ENCODE measurements at regions not wholly inside any gene's neighbourhood (a gene's known extent, or its start where the extent isn't known, plus 50 kb on each side); places are given as distances from the start of the nearest gene placed in this dataset.

- peaks cover 22% of the 10 kb centered on the region for H3K4me1 Mint-ChIP-seq
- H3K4me2 ChIP-seq (replicated peaks; ENCODE audit: extremely low read depth, low read length, poor library complexity, severe bottlenecking): no peak overlapping the region
- H3K27me3 ChIP-seq (ENCODE audit: control insufficient read depth in 2 of 2, insufficient read depth in 2 of 2, low read length in 2 of 2): no peaks in the 10 kb centered on the region
Observed at GRCh38 chr7:86928308-86928707, 131.1 kb downstream of the ELAPOR2 start.

GRCh38 chr7:86926732-86927131 is 132.7 kb downstream of the ELAPOR2 start:
- Histone ChIP-seq H3K79me2 (ENCODE audit: insufficient read depth, low read length) (no peaks in the 10 kb centered on the region), H3K27me3 (ENCODE audit: control insufficient read depth in 2 of 2, insufficient read depth in 2 of 2, low read length in 2 of 2) (no peaks in the 10 kb centered on the region), H3K4me1 (ENCODE audit: control insufficient read depth in 1 of 2, insufficient read depth in 2 of 2, low read length in 2 of 2) (peaks cover 6 to 7% of the 10 kb centered on the region in 2 donors), H3K4me2 (replicated peaks; ENCODE audit: extremely low read depth, low read length, poor library complexity, severe bottlenecking) (no peak overlapping the region), H3K9ac (ENCODE audit: insufficient read depth, low read length, poor library complexity, severe bottlenecking) (no peak overlapping the region), H3K9me3 (replicated peaks in 1 of 2; ENCODE audit: control insufficient read depth in 1 of 2, insufficient read depth in 1 of 2, low read length in 2 of 2) (peaks cover 0 to 2% of the 10 kb centered on the region in 2 donors), H3K27ac (ENCODE audit: low read depth in 1 of 2, low read length in 2 of 2) (no peak overlapping the region), H2AFZ (ENCODE audit: insufficient read depth, low read depth, low read length, poor library complexity, severe bottlenecking) (no peak overlapping the region), H3K4me3 (replicated peaks in 1 of 3; ENCODE audit: low read depth in 2 of 3, low read length in 3 of 3) (no peak overlapping the region), H3K36me3 (replicated peaks in 1 of 2; ENCODE audit: control insufficient read depth in 1 of 2, insufficient read depth in 2 of 2, low read length in 2 of 2) (no peaks in the 10 kb centered on the region), H4K20me1 (ENCODE audit: insufficient read depth, low read length) (no peaks in the 10 kb centered on the region)
- peak; percentile 82 for TF ChIP-seq CTCF (IDR thresholded peaks at IDR 0.05)
- Mint-ChIP-seq H3K4me3 (no peak overlapping the region), H3K36me3 (no peaks in the 10 kb centered on the region), H3K27me3 (ENCODE audit: low read depth in 3 of 3) (peaks cover 0 to 2% (median 0%) of the 10 kb centered on the region in 3 donors), H3K4me1 (peaks cover 17% of the 10 kb centered on the region), H3K27ac (no peak overlapping the region), H3K9me3 (peaks cover 0 to 7% (median 3%) of the 10 kb centered on the region in 7 donors)
- intact Hi-C loops (cut with micrococcal nuclease): loop anchor here in 1 of 2 donors (5.0 kb wide), 1 partner anchor 311 kb away; no protein-coding TSS in a partner anchor
- 40% methylated on average over 1 of the region's 2 CpGs for WGBS (ENCODE audit: insufficient coverage)
- DNase-seq: peak in 2 of 3 donors; percentile 30 to 34

More at GRCh38 chr7:86928308-86928707, 131.1 kb downstream of the ELAPOR2 start:
- Mint-ChIP-seq H3K36me3 (no peaks in the 10 kb centered on the region), H3K4me3 (no peak overlapping the region), H3K27me3 (ENCODE audit: low read depth in 3 of 3) (peaks cover 0 to 2% (median 0%) of the 10 kb centered on the region in 3 donors), H3K9me3 (peaks cover 0 to 7% (median 3%) of the 10 kb centered on the region in 7 donors), H3K27ac (no peak overlapping the region)
- H2AFZ ChIP-seq (ENCODE audit: insufficient read depth, low read depth, low read length, poor library complexity, severe bottlenecking): no peak overlapping the region
- no peak overlapping the region for H3K27ac ChIP-seq (ENCODE audit: low read depth in 1 of 2, low read length in 2 of 2)
- no peaks in the 10 kb centered on the region for H3K79me2 ChIP-seq (ENCODE audit: insufficient read depth, low read length)
- TF ChIP-seq CTCF (IDR thresholded peaks at IDR 0.05): no peak
- intact Hi-C loops (cut with micrococcal nuclease): loop anchor here in 1 of 2 donors (5.0 kb wide), 1 partner anchor 309 kb away; no protein-coding TSS in a partner anchor
- H3K9me3 ChIP-seq (replicated peaks in 1 of 2; ENCODE audit: control insufficient read depth in 1 of 2, insufficient read depth in 1 of 2, low read length in 2 of 2): peaks cover 0 to 2% of the 10 kb centered on the region in 2 donors
- no peaks in the 10 kb centered on the region for H4K20me1 ChIP-seq (ENCODE audit: insufficient read depth, low read length)
- no peak overlapping the region for H3K4me3 ChIP-seq (replicated peaks in 1 of 3; ENCODE audit: low read depth in 2 of 3, low read length in 3 of 3)
- H3K4me1 ChIP-seq (ENCODE audit: control insufficient read depth in 1 of 2, insufficient read depth in 2 of 2, low read length in 2 of 2): peaks cover 12 to 14% of the 10 kb centered on the region in 2 donors
- no peak overlapping the region for H3K9ac ChIP-seq (ENCODE audit: insufficient read depth, low read length, poor library complexity, severe bottlenecking)
- DNase-seq: no peak
- WGBS (ENCODE audit: insufficient coverage): no CpG with 5 or more reads among the region's 3 CpGs
- no peaks in the 10 kb centered on the region for H3K36me3 ChIP-seq (replicated peaks in 1 of 2; ENCODE audit: control insufficient read depth in 1 of 2, insufficient read depth in 2 of 2, low read length in 2 of 2)

Measured in CD14-positive monocyte (primary cell).